K562 (cell line): ENCODE measurements at regions not wholly inside any gene's neighbourhood (a gene's known extent, or its start where the extent isn't known, plus 50 kb on each side); places are given as distances from the start of the nearest gene placed in this dataset.

ENCODE experiments used
- ARID1B ChIP-seq: fragments of 450-650 bp; IDR thresholded peaks from 2 replicates; pipeline ENCODE4 v1.6.1; 2016; ENCODE audit warnings: antibody characterized with exemption, mild to moderate bottlenecking, inconsistent platforms
- CC2D1A ChIP-seq: fragments of 450-650 bp; IDR thresholded peaks from 2 replicates; pipeline ENCODE4 v1.6.1; 2017; ENCODE audit warnings: mild to moderate bottlenecking
- CTBP1 ChIP-seq: fragments of 450-650 bp; IDR thresholded peaks from 2 replicates; pipeline ENCODE4 v1.6.1; 2016; ENCODE audit warnings: borderline replicate concordance
- DIDO1 ChIP-seq: fragments of 450-650 bp; IDR thresholded peaks from 2 replicates; pipeline ENCODE4 v1.6.1; 2016; ENCODE audit warnings: low read depth, missing biosample characterization, missing genetic modification characterization
- ESRRB ChIP-seq: fragments of 250-450 bp; sonication (Bioruptor Pico); IDR thresholded peaks from 2 replicates; pipeline ENCODE4 v1.5.0; 2020; ENCODE audit warnings: mild to moderate bottlenecking, moderate library complexity, borderline replicate concordance
- ETV6 ChIP-seq, 3 experiments: fragments of 150-350 bp in 1 of 3; sonication (generic) in 1 of 3; formaldehyde crosslinking in 1 of 3; IDR thresholded peaks; 2 replicates each; pipeline versions ENCODE4 v1.6.1 to v1.8.0; 2014 to 2022; ENCODE audit warnings: borderline replicate concordance in 2 of 3, low read depth in 2 of 3, antibody characterized with exemption in 1 of 3, low read length in 1 of 3, mild to moderate bottlenecking in 1 of 3, missing genetic modification reagents in 1 of 3
- HNRNPUL1 ChIP-seq: fragments of 200-400 bp; formaldehyde crosslinking; IDR thresholded peaks from 2 replicates; pipeline ENCODE4 v1.6.1; 2017; ENCODE audit warnings: low read length
- NELFE ChIP-seq: IDR thresholded peaks from 2 replicates; pipeline ENCODE4 v1.6.1; 2011; ENCODE audit warnings: mild to moderate bottlenecking; ENCODE audit not compliant: insufficient read depth, insufficient read length
- POLR2H ChIP-seq: IDR thresholded peaks from 2 replicates; pipeline ENCODE4 v1.6.1; 2016; ENCODE audit warnings: missing genetic modification characterization, low read depth, mild to moderate bottlenecking, control low read depth, missing compliant biosample characterization, moderate library complexity
- SETDB1 ChIP-seq: IDR thresholded peaks from one replicate; pipeline ENCODE4 v1.6.1; 2012; ENCODE audit warnings: low read length, control low read depth, inconsistent platforms
- SMARCC2 ChIP-seq: fragments of 450-650 bp; IDR thresholded peaks from 2 replicates; pipeline ENCODE4 v1.6.1; 2017; ENCODE audit warnings: antibody characterized with exemption, moderate library complexity, mild to moderate bottlenecking, low read depth
- SP2 ChIP-seq: IDR thresholded peaks from 2 replicates; pipeline ENCODE4 v1.6.1; 2011; ENCODE audit warnings: mild to moderate bottlenecking, low read depth, low read length, moderate library complexity; ENCODE audit not compliant: poor library complexity, severe bottlenecking; ENCODE audit errors: extremely low read depth
- TCF7L2 ChIP-seq: fragments of 150-350 bp; IDR thresholded peaks from 2 replicates; pipeline ENCODE4 v1.6.1; 2016; ENCODE audit warnings: low read depth, mild to moderate bottlenecking, low read length, moderate library complexity
- ZNF143 ChIP-seq: sonication (generic); formaldehyde crosslinking; IDR thresholded peaks from 2 replicates; pipeline ENCODE4 v1.9.0; 2022; ENCODE audit warnings: mild to moderate bottlenecking, missing genetic modification reagents
- ZNF217 ChIP-seq: sonication (generic); formaldehyde crosslinking; IDR thresholded peaks from 2 replicates; pipeline ENCODE4 v1.8.0; 2022; ENCODE audit warnings: mild to moderate bottlenecking, missing genetic modification reagents
- ZNF24 ChIP-seq: fragments of 450-650 bp; IDR thresholded peaks from 2 replicates; pipeline ENCODE4 v1.6.1; 2016
- ZNF586 ChIP-seq: fragments of 450-650 bp; formaldehyde crosslinking; conservative IDR thresholded peaks from 2 replicates; pipeline ENCODE4 v1.4.0; 2020; ENCODE audit warnings: mild to moderate bottlenecking, moderate library complexity
- ZNF717 ChIP-seq: fragments of 250-450 bp; sonication (Bioruptor Pico); IDR thresholded peaks from 2 replicates; pipeline ENCODE4 v1.5.0; 2021
- ZNF830 ChIP-seq: fragments of 250-450 bp; sonication (Bioruptor Pico); IDR thresholded peaks from 2 replicates; pipeline ENCODE4 v1.5.0; 2021; ENCODE audit warnings: mild to moderate bottlenecking
- TF ChIP-seq, protein P1 (sequence below): fragments of 450-650 bp; IDR thresholded peaks from 2 replicates; pipeline ENCODE4 v1.6.1; 2017; ENCODE audit warnings: antibody characterized with exemption
- TF ChIP-seq, protein P2 (sequence below): fragments of 200-400 bp; formaldehyde crosslinking; IDR thresholded peaks from 2 replicates; pipeline ENCODE4 v1.6.1; 2017; ENCODE audit warnings: mild to moderate bottlenecking, low read depth, low read length, moderate library complexity
- TF ChIP-seq, protein P3 (sequence below): fragments of 250-450 bp; sonication (Bioruptor Pico); IDR thresholded peaks from 2 replicates; pipeline ENCODE4 v1.4.0; 2020
- TF ChIP-seq, protein P4 (sequence below), 2 experiments: fragments of 450-650 bp; conservative IDR thresholded peaks; 2 replicates each; pipeline ENCODE4 v1.6.1; 2017; ENCODE audit warnings: mild to moderate bottlenecking in 2 of 2, moderate library complexity in 2 of 2

DNA sequence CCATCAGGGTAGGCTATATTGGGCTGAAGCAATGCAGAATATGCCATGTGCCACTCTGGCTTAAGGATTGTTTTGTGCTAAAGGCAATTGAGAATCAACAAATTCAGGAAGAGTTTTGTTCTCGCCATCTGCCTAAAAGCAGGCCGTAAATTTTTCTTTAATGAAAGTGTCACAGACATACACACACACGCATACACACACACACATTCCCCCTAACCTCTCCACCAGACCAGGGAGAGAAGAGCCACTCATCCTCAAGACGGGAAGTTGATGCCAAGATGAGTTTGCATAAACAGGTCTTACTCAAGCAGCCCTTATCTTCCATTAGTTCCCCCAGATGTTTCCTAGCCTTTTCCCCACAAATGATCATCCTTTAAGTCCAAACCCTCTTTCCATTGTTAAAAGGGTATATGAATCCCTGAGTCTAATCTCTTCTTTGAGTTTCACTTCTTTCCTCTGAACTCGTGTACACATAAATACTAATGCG, 59.6 kb upstream of the TRIM24 start (continued):
- TF ChIP-seq SP2 (no peak), ARID1B (peak; percentile 91), NELFE (no peak), HNRNPUL1 (no peak), SETDB1 (no peak), ZNF24 (no peak), ZNF143 (no peak), DIDO1 (tag) (0 out of 2 replicates have a peak, but pooled peaks have one; percentile 6), CC2D1A (peak; percentile 54; the same call in 1 of the 2 replicates), ZNF217 (CRISPR knock-in tag) (no peak), ESRRB (no peak), TCF7L2 (no peak), ZNF586 (no peak), ETV6 (IDR thresholded peaks at IDR 0.05; ENCODE audit: borderline replicate concordance in 1 of 2, low read depth in 2 of 2, low read length in 1 of 2) (no peak), ETV6 (CRISPR knock-in tag; IDR thresholded peaks at IDR 0.05; ENCODE audit: borderline replicate concordance) (peak; percentile 22; the same call in 1 of the 2 replicates), SMARCC2 (peak; percentile 73; the same call in 1 of the 2 replicates), ZNF717 (no peak), CTBP1 (peak; percentile 67), POLR2H (tag) (no peak; the same call in 1 of the 2 replicates), ZNF830 (CRISPR knock-in tag) (no peak)
- TF ChIP-seq, protein P1, sequence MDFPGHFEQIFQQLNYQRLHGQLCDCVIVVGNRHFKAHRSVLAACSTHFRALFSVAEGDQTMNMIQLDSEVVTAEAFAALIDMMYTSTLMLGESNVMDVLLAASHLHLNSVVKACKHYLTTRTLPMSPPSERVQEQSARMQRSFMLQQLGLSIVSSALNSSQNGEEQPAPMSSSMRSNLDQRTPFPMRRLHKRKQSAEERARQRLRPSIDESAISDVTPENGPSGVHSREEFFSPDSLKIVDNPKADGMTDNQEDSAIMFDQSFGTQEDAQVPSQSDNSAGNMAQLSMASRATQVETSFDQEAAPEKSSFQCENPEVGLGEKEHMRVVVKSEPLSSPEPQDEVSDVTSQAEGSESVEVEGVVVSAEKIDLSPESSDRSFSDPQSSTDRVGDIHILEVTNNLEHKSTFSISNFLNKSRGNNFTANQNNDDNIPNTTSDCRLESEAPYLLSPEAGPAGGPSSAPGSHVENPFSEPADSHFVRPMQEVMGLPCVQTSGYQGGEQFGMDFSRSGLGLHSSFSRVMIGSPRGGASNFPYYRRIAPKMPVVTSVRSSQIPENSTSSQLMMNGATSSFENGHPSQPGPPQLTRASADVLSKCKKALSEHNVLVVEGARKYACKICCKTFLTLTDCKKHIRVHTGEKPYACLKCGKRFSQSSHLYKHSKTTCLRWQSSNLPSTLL = no peak
- TF ChIP-seq, protein P2, sequence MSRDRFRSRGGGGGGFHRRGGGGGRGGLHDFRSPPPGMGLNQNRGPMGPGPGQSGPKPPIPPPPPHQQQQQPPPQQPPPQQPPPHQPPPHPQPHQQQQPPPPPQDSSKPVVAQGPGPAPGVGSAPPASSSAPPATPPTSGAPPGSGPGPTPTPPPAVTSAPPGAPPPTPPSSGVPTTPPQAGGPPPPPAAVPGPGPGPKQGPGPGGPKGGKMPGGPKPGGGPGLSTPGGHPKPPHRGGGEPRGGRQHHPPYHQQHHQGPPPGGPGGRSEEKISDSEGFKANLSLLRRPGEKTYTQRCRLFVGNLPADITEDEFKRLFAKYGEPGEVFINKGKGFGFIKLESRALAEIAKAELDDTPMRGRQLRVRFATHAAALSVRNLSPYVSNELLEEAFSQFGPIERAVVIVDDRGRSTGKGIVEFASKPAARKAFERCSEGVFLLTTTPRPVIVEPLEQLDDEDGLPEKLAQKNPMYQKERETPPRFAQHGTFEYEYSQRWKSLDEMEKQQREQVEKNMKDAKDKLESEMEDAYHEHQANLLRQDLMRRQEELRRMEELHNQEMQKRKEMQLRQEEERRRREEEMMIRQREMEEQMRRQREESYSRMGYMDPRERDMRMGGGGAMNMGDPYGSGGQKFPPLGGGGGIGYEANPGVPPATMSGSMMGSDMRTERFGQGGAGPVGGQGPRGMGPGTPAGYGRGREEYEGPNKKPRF = no peak
- TF ChIP-seq, protein P3, sequence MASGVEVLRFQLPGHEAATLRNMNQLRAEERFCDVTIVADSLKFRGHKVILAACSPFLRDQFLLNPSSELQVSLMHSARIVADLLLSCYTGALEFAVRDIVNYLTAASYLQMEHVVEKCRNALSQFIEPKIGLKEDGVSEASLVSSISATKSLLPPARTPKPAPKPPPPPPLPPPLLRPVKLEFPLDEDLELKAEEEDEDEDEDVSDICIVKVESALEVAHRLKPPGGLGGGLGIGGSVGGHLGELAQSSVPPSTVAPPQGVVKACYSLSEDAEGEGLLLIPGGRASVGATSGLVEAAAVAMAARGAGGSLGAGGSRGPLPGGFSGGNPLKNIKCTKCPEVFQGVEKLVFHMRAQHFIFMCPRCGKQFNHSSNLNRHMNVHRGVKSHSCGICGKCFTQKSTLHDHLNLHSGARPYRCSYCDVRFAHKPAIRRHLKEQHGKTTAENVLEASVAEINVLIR = no peak
- TF ChIP-seq, protein P4, sequence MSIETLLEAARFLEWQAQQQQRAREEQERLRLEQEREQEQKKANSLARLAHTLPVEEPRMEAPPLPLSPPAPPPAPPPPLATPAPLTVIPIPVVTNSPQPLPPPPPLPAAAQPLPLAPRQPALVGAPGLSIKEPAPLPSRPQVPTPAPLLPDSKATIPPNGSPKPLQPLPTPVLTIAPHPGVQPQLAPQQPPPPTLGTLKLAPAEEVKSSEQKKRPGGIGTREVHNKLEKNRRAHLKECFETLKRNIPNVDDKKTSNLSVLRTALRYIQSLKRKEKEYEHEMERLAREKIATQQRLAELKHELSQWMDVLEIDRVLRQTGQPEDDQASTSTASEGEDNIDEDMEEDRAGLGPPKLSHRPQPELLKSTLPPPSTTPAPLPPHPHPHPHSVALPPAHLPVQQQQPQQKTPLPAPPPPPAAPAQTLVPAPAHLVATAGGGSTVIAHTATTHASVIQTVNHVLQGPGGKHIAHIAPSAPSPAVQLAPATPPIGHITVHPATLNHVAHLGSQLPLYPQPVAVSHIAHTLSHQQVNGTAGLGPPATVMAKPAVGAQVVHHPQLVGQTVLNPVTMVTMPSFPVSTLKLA (conservative IDR thresholded peaks at IDR 0.05) = peak in 1 of 2 experiments; percentile 31; a peak in 2 of 4 replicates
